SK-N-SH (cell line): ENCODE measurements at regions not wholly inside any gene's neighbourhood (a gene's known extent, or its start where the extent isn't known, plus 50 kb on each side); places are given as distances from the start of the nearest gene placed in this dataset.

ENCODE experiments used
- CTCF ChIA-PET: fragments of 300-600, 350-600 bp; formaldehyde crosslinking; extraction: SDS; loops from one replicate; lab custom pipeline; 2021; lab: Yijun Ruan, JAX
- POLR2A ChIA-PET: fragments of 350-600 bp; sonication (Branson Sonifier 250); formaldehyde crosslinking; extraction: SDS; loops from one replicate; lab custom pipeline; 2020; ENCODE audit warnings: antibody characterized with exemption, inconsistent platforms; lab: Yijun Ruan, JAX
- DNase-seq: peaks from one replicate; pipeline ENCODE4 v3.0.0; 2012
- H2AFZ ChIP-seq: fragments of 200-600 bp; sonication (generic); 2 replicates; pipeline ENCODE4 v1.8.1; 2016; ENCODE audit warnings: antibody characterized with exemption, mild to moderate bottlenecking, low read depth
- H3F3A ChIP-seq: fragments of 200-600 bp; sonication (generic); replicated peaks from 2 replicates; pipeline ENCODE3; 2016; ENCODE audit warnings: antibody characterized with exemption, mild to moderate bottlenecking; ENCODE audit not compliant: insufficient read depth
- H3K27ac ChIP-seq, 2 experiments: fragments of 200-500 bp in 1 of 2; fragments of 200-600 bp in 1 of 2; sonication (Bioruptor generic) in 1 of 2; sonication (generic), shearing (Covaris generic) in 1 of 2; 2 replicates each; pipeline versions ENCODE4 v1.5.1 to v1.6.1; 2014 to 2016; ENCODE audit warnings: low read depth in 2 of 2, inconsistent platforms in 1 of 2, low read length in 1 of 2, mild to moderate bottlenecking in 1 of 2, mixed read lengths in 1 of 2
- H3K27me3 ChIP-seq: fragments of 200-600 bp; sonication (generic), shearing (Covaris generic); 2 replicates; pipeline ENCODE4 v1.6.1; 2016; ENCODE audit warnings: mixed run types; ENCODE audit not compliant: insufficient read depth
- H3K36me3 ChIP-seq, 2 experiments: fragments of 200-500 bp in 1 of 2; fragments of 200-600 bp in 1 of 2; sonication (Bioruptor generic) in 1 of 2; sonication (generic) in 1 of 2; replicated peaks in 1 of 2; 2 replicates each; pipeline versions ENCODE3 to v1.5.1; 2014 to 2016; ENCODE audit warnings: low read length in 1 of 2, mild to moderate bottlenecking in 1 of 2; ENCODE audit not compliant: insufficient read depth in 2 of 2, control insufficient read depth in 1 of 2
- H3K4me1 ChIP-seq, 2 experiments: fragments of 200-500 bp in 1 of 2; fragments of 200-600 bp in 1 of 2; sonication (Bioruptor generic) in 1 of 2; sonication (generic), shearing (Covaris generic) in 1 of 2; 2 replicates each; pipeline versions ENCODE4 v1.5.1 to v1.6.1; 2014 to 2016; ENCODE audit warnings: low read depth in 1 of 2, low read length in 1 of 2, mixed run types in 1 of 2; ENCODE audit not compliant: insufficient read depth in 2 of 2, control insufficient read depth in 1 of 2
- H3K4me2 ChIP-seq: fragments of 200-600 bp; sonication (generic), shearing (Covaris generic); 2 replicates; pipeline ENCODE4 v1.6.1; 2017; ENCODE audit warnings: mixed run types
- H3K4me3 ChIP-seq, 2 experiments: fragments of 200-500 bp in 1 of 2; fragments of 200-600 bp in 1 of 2; sonication (Bioruptor generic) in 1 of 2; sonication (generic), shearing (Covaris generic) in 1 of 2; 2 replicates each; pipeline versions ENCODE4 v1.5.1 to v1.8.1; 2014 to 2016; ENCODE audit warnings: low read depth in 2 of 2, inconsistent platforms in 1 of 2, low read length in 1 of 2, mild to moderate bottlenecking in 1 of 2, mixed read lengths in 1 of 2, moderate library complexity in 1 of 2
- H3K79me2 ChIP-seq: fragments of 200-600 bp; sonication (generic); 2 replicates; pipeline ENCODE4 v1.8.1; 2017; ENCODE audit warnings: mild to moderate bottlenecking; ENCODE audit not compliant: insufficient read depth
- H3K9ac ChIP-seq: fragments of 200-600 bp; sonication (generic); 2 replicates; pipeline ENCODE4 v1.6.1; 2017; ENCODE audit warnings: mixed run types
- H3K9me2 ChIP-seq: fragments of 200-600 bp; sonication (generic); 2 replicates; pipeline ENCODE4 v1.6.1; 2017; ENCODE audit warnings: mixed run types
- H3K9me3 ChIP-seq: fragments of 200-600 bp; sonication (generic); 2 replicates; pipeline ENCODE4 v1.6.1; 2017; ENCODE audit warnings: mixed run types, mild to moderate bottlenecking, moderate library complexity
- H4K20me1 ChIP-seq: fragments of 200-600 bp; sonication (generic); 2 replicates; pipeline ENCODE4 v1.6.1; 2017; ENCODE audit warnings: mild to moderate bottlenecking, mixed run types; ENCODE audit not compliant: insufficient read depth
- CTCF ChIP-seq: fragments of 200-600 bp; sonication (generic); IDR thresholded peaks from 2 replicates; pipeline ENCODE4 v1.6.1; 2017; ENCODE audit warnings: antibody characterized with exemption, mild to moderate bottlenecking, moderate library complexity
- FOXJ3 ChIP-seq: sonication (generic); formaldehyde crosslinking; IDR thresholded peaks from 2 replicates; pipeline ENCODE4 v1.5.1; 2020; ENCODE audit warnings: mild to moderate bottlenecking, missing genetic modification reagents
- FOXM1 ChIP-seq: IDR thresholded peaks from 2 replicates; pipeline ENCODE4 v1.4.0; 2012; ENCODE audit warnings: low read depth, mild to moderate bottlenecking
- GATA2 ChIP-seq: sonication (generic); formaldehyde crosslinking; IDR thresholded peaks from 2 replicates; pipeline ENCODE4 v1.5.0; 2020; ENCODE audit warnings: mild to moderate bottlenecking, missing genetic modification reagents
- JUND ChIP-seq: IDR thresholded peaks from 2 replicates; pipeline ENCODE4 v1.4.0; 2012
- NRF1 ChIP-seq: IDR thresholded peaks from 2 replicates; pipeline ENCODE4 v1.6.1; 2012; ENCODE audit warnings: low read depth, mild to moderate bottlenecking, low read length
- PBX3 ChIP-seq: IDR thresholded peaks from 2 replicates; pipeline ENCODE4; 2012
- POLR2AphosphoS5 ChIP-seq: IDR thresholded peaks from 2 replicates; pipeline ENCODE4 v1.6.1; 2012; ENCODE audit warnings: low read depth, low read length
- RCOR1 ChIP-seq: fragments of 150-350 bp; IDR thresholded peaks from 2 replicates; pipeline ENCODE4 v1.6.1; 2017; ENCODE audit warnings: antibody characterized with exemption, low read length
- RXRA ChIP-seq: IDR thresholded peaks from 2 replicates; pipeline ENCODE4 v1.4.0; 2012; ENCODE audit warnings: low read depth, mild to moderate bottlenecking, borderline replicate concordance
- SMC3 ChIP-seq: IDR thresholded peaks from 2 replicates; pipeline ENCODE4 v1.6.1; 2012; ENCODE audit warnings: low read depth, low read length, improper control_type of control experiment
- TAF1 ChIP-seq: IDR thresholded peaks from 2 replicates; pipeline ENCODE4 v1.6.1; 2012; ENCODE audit warnings: low read depth, mild to moderate bottlenecking, low read length, moderate library complexity, borderline replicate concordance
- TCF12 ChIP-seq: IDR thresholded peaks from 2 replicates; pipeline ENCODE4 v1.4.0; 2012
- USF1 ChIP-seq: IDR thresholded peaks from 2 replicates; pipeline ENCODE4 v1.4.0; 2012; ENCODE audit warnings: low read depth, borderline replicate concordance
- USF2 ChIP-seq: fragments of 150-350 bp; IDR thresholded peaks from 2 replicates; pipeline ENCODE4 v1.6.1; 2017; ENCODE audit warnings: antibody characterized with exemption, low read length, low read depth, borderline replicate concordance
- YY1 ChIP-seq: IDR thresholded peaks from 2 replicates; pipeline ENCODE4 v1.4.0; 2012; ENCODE audit warnings: low read depth, mild to moderate bottlenecking
- ZBTB33 ChIP-seq: IDR thresholded peaks from 2 replicates; pipeline ENCODE4 v1.4.0; 2012; ENCODE audit warnings: low read depth, borderline replicate concordance
- WGBS: methylation state at CpG from one replicate; pipeline ENCODE4 v1.1.6; 2017; ENCODE audit warnings: low lambda C conversion rate; 5-methylcytosine and 5-hydroxymethylcytosine counted together

- TF ChIP-seq JUND, result no peak
- TF ChIP-seq CTCF, result no peak
- no peak for TF ChIP-seq SMC3
- no peak for TF ChIP-seq FOXM1
- no peak for TF ChIP-seq ZBTB33
- no peak for TF ChIP-seq USF1
Measured at GRCh38 chr7:63042730-63043511, 955.7 kb upstream of the ZNF722 start (continued).

- ChIA-PET POLR2A (no interaction called here), CTCF (interaction anchor here (0.7 kb wide), 1 partner anchor 48 kb away, joined by 3 read pairs; no protein-coding TSS in a partner anchor)
- H2AFZ ChIP-seq, result no peak overlapping the region
- no peak overlapping the region for H3K27ac ChIP-seq
- H3K9me2 ChIP-seq, result no peaks in the 10 kb centered on the region
- H3K27me3 ChIP-seq, result no peaks in the 10 kb centered on the region
- no peaks in the 10 kb centered on the region for H3K79me2 ChIP-seq
- no peaks in the 10 kb centered on the region for H4K20me1 ChIP-seq
- H3K4me2 ChIP-seq, result no peak overlapping the region
- DNase-seq, result no peak
- WGBS, result 5% methylated on average over 9 of the region's 9 CpGs
- H3K4me1 ChIP-seq, result no peaks in the 10 kb centered on the region
- H3K36me3 ChIP-seq, result no peaks in the 10 kb centered on the region
- no peak overlapping the region for H3K9ac ChIP-seq
- TF ChIP-seq NRF1 (no peak), PBX3 (no peak), RCOR1 (no peak), POLR2AphosphoS5 (no peak), USF2 (no peak), YY1 (no peak), RXRA (no peak), TAF1 (no peak), FOXM1 (no peak), TCF12 (no peak), GATA2 (CRISPR knock-in tag) (no peak), SMC3 (no peak), FOXJ3 (CRISPR knock-in tag) (no peak)
- H3F3A ChIP-seq, result no peaks in the 10 kb centered on the region
- no peaks in the 10 kb centered on the region for H3K9me3 ChIP-seq
- no peak overlapping the region for H3K4me3 ChIP-seq
Measured at GRCh38 chr7:63043657-63044543, 954.7 kb upstream of the ZNF722 start.
